ENCODE measurements at regions not wholly inside any gene's neighbourhood (a gene's known extent, or its start where the extent isn't known, plus 50 kb on each side); places are given as distances from the start of the nearest gene placed in this dataset.
"Not testable (repeated sequence)": the region's sequence is repeated elsewhere in the genome, so short reads cannot be mapped to it uniquely, and the experiment has no call there.

- DNase-seq, result no peak
Observed at GRCh38 chr5:86671536-86671935, 53.8 kb downstream of the COX7C start.

DNA sequence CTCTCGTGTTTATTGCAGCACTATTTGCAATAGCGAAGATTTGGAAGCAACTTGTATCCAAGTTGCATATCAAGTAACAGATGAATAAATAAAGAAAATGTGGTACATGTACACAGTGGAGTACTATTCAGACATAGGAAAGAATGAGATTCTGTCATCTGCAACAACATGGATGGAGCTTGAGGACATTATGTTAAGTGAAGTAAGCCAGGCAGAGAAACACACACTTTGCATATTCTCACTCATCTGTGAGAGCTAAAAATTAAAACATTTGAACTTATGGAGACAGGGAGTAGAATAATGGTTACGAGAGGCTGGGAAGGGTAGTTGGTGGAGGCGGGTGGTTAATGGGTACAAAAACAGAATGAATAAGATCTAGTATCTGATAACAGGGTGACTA is 56.3 kb downstream of the COX7C start:
- DNase-seq, result no peak

GRCh38 chr5:86675311-86675710 is 57.6 kb downstream of the COX7C start:
- DNase-seq, result no peak

DNA sequence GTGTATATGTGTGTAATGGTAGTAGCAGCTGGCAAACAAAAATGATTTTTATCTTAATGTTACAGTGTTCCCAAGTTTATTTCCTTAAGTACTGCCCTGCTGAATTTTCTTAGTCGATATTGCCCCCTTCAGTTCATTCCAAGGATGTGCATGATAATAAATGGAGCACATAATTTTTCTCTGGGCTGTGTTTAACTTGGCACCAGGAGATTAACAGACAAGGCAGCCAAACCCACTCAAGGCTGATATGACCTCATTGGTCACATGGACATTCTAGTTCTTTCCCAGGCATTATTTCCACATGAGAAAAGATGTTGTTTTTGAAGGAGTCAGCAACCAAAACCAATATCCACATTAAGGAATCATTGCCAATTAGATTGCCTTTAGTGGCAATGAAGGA is 61.8 kb downstream of the COX7C start:
- DNase-seq, result peak; percentile 50

DNA sequence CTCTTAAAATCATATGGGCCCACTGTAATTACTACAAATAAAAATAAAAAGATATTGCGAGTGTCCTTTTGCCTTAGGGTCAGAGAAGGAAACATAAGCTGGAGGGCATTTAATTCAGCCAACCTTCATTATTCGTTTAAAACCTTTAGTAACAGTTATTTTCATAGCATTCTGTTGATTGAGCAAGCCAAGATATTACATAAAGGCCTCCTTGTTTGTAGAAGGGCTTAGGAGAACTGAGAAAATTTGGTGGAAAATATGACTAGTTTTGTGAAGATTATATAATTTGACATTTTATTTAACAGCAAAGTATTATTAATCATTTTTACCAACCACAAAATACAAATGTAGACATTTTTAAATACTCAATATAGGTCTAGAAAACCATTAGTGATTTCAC is 62.2 kb downstream of the COX7C start:
- peak; percentile 1 for DNase-seq

- DNase-seq, result no peak
Observed at GRCh38 chr5:86684222-86684621, 66.5 kb downstream of the COX7C start.

DNA sequence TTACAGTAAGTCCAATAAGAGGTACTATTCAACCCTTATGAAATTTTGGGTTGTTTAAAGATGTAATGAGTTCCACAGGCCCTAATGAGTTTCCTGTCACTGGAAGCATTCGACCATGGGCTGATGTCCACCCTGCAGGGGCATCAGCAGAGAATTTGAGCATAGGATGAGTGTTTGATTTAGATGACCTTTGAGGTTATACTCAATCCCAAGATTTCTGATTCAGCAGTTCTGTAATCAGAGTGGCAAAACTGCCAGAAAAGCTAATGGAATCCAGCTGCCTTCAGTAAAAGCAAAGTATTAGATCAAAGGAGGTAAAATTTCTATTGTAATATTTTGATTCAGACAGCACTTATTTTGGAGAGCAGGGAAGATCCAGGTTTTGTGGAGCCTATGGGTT is 68.3 kb downstream of the COX7C start:
- no peak for DNase-seq

DNA sequence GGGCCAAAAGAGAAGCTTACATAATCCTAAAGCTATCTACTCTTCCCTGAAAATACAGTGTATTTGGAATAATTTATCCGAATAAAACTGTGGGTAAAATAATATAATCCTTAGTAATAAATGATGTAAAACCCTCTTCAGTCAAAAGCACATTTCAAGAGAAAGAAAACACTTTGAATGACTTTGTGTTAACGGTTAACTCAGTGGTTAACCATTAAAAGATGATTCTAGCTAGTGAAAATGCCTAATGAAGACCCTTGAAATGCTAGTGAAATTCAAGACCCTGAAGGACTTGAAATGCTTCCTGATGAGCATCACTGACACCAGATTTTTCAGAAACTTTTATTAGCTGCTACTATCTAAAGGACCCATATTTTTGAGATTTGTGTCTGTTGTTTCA is 70.7 kb downstream of the COX7C start:
- DNase-seq, result no peak

GRCh38 chr5:86689103-86689729 is 71.5 kb downstream of the COX7C start:
- no peak for DNase-seq

- no peak for DNase-seq
Observed at GRCh38 chr5:86709157-86709881, 91.6 kb downstream of the COX7C start.

DNA sequence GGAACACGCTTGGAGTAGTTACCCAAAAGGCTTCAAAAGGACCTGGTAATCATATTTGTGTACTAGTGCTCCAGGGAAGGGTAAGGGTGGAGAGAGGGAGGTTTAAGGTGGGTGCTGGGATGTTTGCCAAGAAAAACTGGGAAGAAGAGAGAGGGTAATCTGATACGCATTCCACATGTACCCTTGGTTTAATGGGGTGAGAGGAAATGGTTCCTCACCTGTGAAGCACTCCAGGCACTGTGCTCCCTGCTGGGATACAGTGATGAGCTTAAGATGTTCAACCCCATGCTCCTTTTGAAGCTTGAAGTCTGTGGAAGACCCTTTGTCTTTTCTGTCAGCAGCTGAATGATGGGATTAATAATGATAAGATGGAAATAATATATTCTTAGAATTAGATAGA is 98.4 kb downstream of the COX7C start:
- DNase-seq, result no peak

GRCh38 chr5:86731319-86732117 is 113.8 kb downstream of the COX7C start:
- DNase-seq, result not testable (repeated sequence)

DNA sequence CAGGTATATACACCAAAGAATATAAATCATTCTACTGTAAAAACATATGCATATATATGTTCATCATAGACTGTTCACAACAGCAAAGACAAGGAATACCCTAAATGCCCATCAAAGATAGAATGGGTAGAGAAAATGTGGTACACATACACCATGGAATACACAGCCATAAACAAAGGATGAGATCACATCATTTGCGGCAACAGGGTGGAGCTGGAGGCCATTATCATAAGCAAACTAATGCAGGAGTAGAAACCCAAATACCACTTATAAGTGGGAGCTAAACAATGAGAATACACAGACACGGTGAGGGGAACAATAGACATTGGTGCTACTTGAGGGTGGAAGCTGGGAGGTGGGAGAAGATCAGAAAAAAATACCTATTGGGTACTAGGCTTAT is 117.6 kb downstream of the COX7C start:
- DNase-seq, result no peak

DNA sequence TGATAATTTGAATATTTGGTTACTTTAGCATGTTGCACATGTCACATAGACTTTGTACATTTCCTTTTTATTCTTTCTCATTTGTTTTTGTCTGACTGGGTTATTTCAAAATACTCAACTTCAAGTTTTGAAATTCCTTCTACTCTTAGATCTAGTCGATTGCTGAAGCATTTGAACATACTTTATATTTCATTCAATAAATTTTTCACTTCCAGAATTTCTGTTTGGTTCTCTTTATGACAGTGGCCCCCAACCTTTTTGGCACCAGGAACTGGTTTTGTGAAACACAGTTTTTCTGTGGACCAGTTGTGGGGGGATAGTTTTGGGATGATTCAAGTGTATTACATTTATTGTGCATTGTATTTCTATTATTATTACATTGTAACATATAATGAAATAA is 119.8 kb downstream of the COX7C start:
- no peak for DNase-seq

GRCh38 chr5:86748538-86749105 is 130.9 kb downstream of the COX7C start:
- DNase-seq, result no peak

GRCh38 chr5:86749841-86750240 is 132.1 kb downstream of the COX7C start:
- DNase-seq, result no peak

DNA sequence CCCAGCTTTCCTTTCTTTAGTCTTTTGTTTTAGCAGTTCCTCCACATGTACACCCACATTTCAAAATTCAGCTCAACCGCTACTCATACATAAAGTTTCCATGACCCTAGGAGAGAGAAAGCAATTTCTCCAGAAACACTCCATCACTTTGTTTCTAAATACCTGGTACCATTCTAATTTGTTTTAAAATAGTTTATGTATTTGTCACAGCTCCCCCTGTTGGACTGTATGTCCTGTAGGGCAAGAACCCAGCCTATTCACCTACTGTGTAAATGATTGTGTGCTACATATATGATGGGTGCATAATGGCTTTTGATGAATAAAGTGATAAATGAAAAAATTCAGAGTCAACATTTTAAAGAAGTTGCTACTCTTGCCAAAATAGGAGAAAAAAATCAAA is 139.1 kb downstream of the COX7C start:
- no peak for DNase-seq

GRCh38 chr5:86757824-86758223 is 140.1 kb downstream of the COX7C start:
- no peak for DNase-seq

GRCh38 chr5:86760661-86761060 is 142.9 kb downstream of the COX7C start:
- no peak for DNase-seq

DNA sequence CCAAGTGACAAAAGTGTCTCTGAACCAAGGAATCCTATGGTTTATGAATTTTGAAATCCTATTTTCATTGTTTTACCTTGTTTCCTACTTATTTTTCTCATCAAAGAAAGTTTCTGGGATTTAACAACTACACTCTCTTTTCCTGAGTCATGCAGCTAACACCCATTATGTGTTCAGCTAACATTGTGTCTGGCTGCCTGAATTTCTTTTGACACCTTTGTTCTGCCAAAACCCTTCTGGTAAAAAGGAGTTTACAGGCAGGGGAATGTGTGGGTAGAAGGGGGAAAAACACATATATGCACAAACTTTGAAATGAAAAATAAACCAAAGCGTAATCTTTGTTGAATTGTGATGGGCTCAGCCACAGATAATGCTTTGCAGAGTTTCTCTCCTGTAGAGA is 146.2 kb downstream of the COX7C start:
- DNase-seq, result no peak

DNA sequence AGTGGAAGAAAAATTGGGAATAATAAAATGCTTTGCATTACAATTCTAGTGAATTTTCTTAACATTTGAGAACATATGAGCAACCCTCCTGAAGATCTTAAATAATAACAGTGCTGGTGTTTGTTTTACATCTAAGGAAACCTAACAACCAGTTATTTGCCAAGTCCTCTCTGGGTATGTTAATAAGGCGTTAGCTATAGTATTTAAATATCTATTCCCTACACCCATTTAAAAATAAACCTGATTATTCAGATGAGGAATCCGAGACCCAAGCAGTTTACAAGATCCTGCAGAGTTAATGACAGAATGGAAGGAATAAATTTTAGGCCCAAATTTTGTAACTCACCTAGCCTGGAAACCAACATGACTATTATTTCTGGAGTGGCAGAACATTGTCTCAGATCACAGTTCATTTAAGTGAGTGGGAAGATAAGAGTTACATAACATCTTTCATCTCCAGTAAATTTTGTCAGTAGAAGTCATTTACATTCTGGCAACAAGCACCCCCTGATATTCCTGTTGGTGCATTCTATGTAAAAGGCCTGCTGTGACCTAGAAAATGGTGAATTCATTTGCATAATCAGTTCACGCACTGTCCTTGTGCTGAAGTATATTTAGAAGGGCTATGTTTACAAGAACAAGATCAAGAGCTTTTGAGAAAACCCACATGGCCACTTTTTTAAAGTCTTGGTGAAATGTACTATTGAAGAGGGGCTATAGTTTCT is 148.2 kb downstream of the COX7C start:
- DNase-seq, result no peak

- DNase-seq, result no peak
Observed at GRCh38 chr5:86768699-86769202, 151.0 kb downstream of the COX7C start.

Measured in tongue (tissue), 1 donor.